ENCODE measurements at regions not wholly inside any gene's neighbourhood (a gene's known extent, or its start where the extent isn't known, plus 50 kb on each side); places are given as distances from the start of the nearest gene placed in this dataset.
"Not testable (repeated sequence)": the region's sequence is repeated elsewhere in the genome, so short reads cannot be mapped to it uniquely, and the experiment has no call there.

- DNase-seq = not testable (repeated sequence)
Measured at GRCh38 chr14:28401705-28402104, 364.9 kb upstream of the FOXG1 start.

GRCh38 chr14:28406196-28406595 lies 360.4 kb upstream of the FOXG1 start:
- DNase-seq = no peak

GRCh38 chr14:28407031-28407825 lies 359.4 kb upstream of the FOXG1 start:
- DNase-seq = no peak

GRCh38 chr14:28407996-28408395 lies 358.6 kb upstream of the FOXG1 start:
- DNase-seq = no peak

GRCh38 chr14:28412077-28412476 lies 354.5 kb upstream of the FOXG1 start:
- DNase-seq = no peak

GRCh38 chr14:28426960-28427359 lies 339.6 kb upstream of the FOXG1 start:
- no peak for DNase-seq

GRCh38 chr14:28436821-28437220 lies 329.8 kb upstream of the FOXG1 start:
- DNase-seq = no peak

- no peak for DNase-seq
Measured at GRCh38 chr14:28461389-28461788, 305.2 kb upstream of the FOXG1 start.

- no peak for DNase-seq
Measured at GRCh38 chr14:28467611-28468010, 299.0 kb upstream of the FOXG1 start.

- DNase-seq = no peak
Measured at GRCh38 chr14:28468191-28469151, 298.1 kb upstream of the FOXG1 start.

GRCh38 chr14:28482251-28483040 lies 284.1 kb upstream of the FOXG1 start:
- DNase-seq = no peak

- DNase-seq = no peak
Measured at GRCh38 chr14:28483506-28483905, 283.1 kb upstream of the FOXG1 start.

GRCh38 chr14:28488684-28489083 lies 277.9 kb upstream of the FOXG1 start:
- no peak for DNase-seq

GRCh38 chr14:28493516-28493915 lies 273.1 kb upstream of the FOXG1 start:
- DNase-seq = no peak

GRCh38 chr14:28494196-28494595 lies 272.4 kb upstream of the FOXG1 start:
- DNase-seq = no peak

GRCh38 chr14:28496364-28496763 lies 270.2 kb upstream of the FOXG1 start:
- DNase-seq = no peak

- DNase-seq = no peak
Measured at GRCh38 chr14:28502517-28502916, 264.1 kb upstream of the FOXG1 start.

- DNase-seq = no peak
Measured at GRCh38 chr14:28515571-28515970, 251.0 kb upstream of the FOXG1 start.

GRCh38 chr14:28536889-28537288 lies 229.7 kb upstream of the FOXG1 start:
- DNase-seq = no peak

GRCh38 chr14:28542040-28542439 lies 224.5 kb upstream of the FOXG1 start:
- no peak for DNase-seq

GRCh38 chr14:28565345-28565744 lies 201.2 kb upstream of the FOXG1 start:
- DNase-seq = no peak

- DNase-seq = no peak
Measured at GRCh38 chr14:28570391-28570790, 196.2 kb upstream of the FOXG1 start.

- no peak for DNase-seq
Measured at GRCh38 chr14:28571636-28572035, 195.0 kb upstream of the FOXG1 start.

Measured in AML-193 (cell line).